HepG2 (cell line): ENCODE measurements at regions not wholly inside any gene's neighbourhood (a gene's known extent, or its start where the extent isn't known, plus 50 kb on each side); places are given as distances from the start of the nearest gene placed in this dataset.

ENCODE experiments used
- FIP1L1 ChIP-seq: fragments of 200-400 bp; formaldehyde crosslinking; IDR thresholded peaks from 2 replicates; pipeline ENCODE4 v1.6.1; 2018; ENCODE audit warnings: low read depth, mild to moderate bottlenecking, low read length, moderate library complexity, borderline replicate concordance; ENCODE audit not compliant: insufficient read depth
- KLF9 ChIP-seq: IDR thresholded peaks from 2 replicates; pipeline ENCODE4 v1.6.1; 2016; ENCODE audit warnings: low read depth
- NFATC3 ChIP-seq: sonication (generic); formaldehyde crosslinking; IDR thresholded peaks from 2 replicates; pipeline ENCODE4 v1.5.1; 2020; ENCODE audit warnings: mild to moderate bottlenecking, missing genetic modification reagents
- POLR2A ChIP-seq, 2 experiments: IDR thresholded peaks; 2 replicates each; pipeline ENCODE4 v1.6.1; 2011; ENCODE audit warnings: low read depth in 2 of 2, low read length in 2 of 2, mild to moderate bottlenecking in 1 of 2, moderate library complexity in 1 of 2; ENCODE audit not compliant: insufficient read depth in 1 of 2
- SIN3A ChIP-seq: IDR thresholded peaks from 2 replicates; pipeline ENCODE4 v1.6.1; 2011; ENCODE audit warnings: low read depth, mild to moderate bottlenecking, control low read depth, low read length, borderline replicate concordance
- SIX4 ChIP-seq: sonication (generic); formaldehyde crosslinking; IDR thresholded peaks from 2 replicates; pipeline ENCODE4 v1.4.0; 2020; ENCODE audit warnings: missing genetic modification reagents
- SMAD9 ChIP-seq: sonication (generic); formaldehyde crosslinking; IDR thresholded peaks from 2 replicates; pipeline ENCODE4 v1.5.1; 2020; ENCODE audit warnings: mild to moderate bottlenecking, missing genetic modification reagents
- SP2 ChIP-seq: sonication (generic); formaldehyde crosslinking; IDR thresholded peaks from 2 replicates; pipeline ENCODE4 v1.5.1; 2020; ENCODE audit warnings: mild to moderate bottlenecking, missing genetic modification reagents
- SRSF9 ChIP-seq: fragments of 200-400 bp; formaldehyde crosslinking; IDR thresholded peaks from 2 replicates; pipeline ENCODE4 v1.6.1; 2018; ENCODE audit warnings: borderline replicate concordance, mild to moderate bottlenecking, low read depth, low read length; ENCODE audit not compliant: insufficient read depth, poor library complexity, severe bottlenecking
- STAT5B ChIP-seq: sonication (generic); formaldehyde crosslinking; IDR thresholded peaks from 2 replicates; pipeline ENCODE4 v1.4.0; 2020; ENCODE audit warnings: missing genetic modification reagents
- TFE3 ChIP-seq: IDR thresholded peaks from 2 replicates; pipeline ENCODE4 v1.6.1; 2016
- ZNF101 ChIP-seq: sonication (generic); formaldehyde crosslinking; IDR thresholded peaks from 2 replicates; pipeline ENCODE4 v1.4.0; 2020; ENCODE audit warnings: mild to moderate bottlenecking, low read depth, missing genetic modification reagents, borderline replicate concordance
- ZNF274 ChIP-seq: sonication (generic); formaldehyde crosslinking; IDR thresholded peaks from 2 replicates; pipeline ENCODE4 v1.5.1; 2020; ENCODE audit warnings: mild to moderate bottlenecking, missing genetic modification reagents
- TF ChIP-seq, protein P1 (sequence below): sonication (generic); formaldehyde crosslinking; IDR thresholded peaks from 2 replicates; pipeline ENCODE4 v1.5.0; 2020; ENCODE audit warnings: mild to moderate bottlenecking, missing genetic modification reagents, moderate library complexity

DNA sequence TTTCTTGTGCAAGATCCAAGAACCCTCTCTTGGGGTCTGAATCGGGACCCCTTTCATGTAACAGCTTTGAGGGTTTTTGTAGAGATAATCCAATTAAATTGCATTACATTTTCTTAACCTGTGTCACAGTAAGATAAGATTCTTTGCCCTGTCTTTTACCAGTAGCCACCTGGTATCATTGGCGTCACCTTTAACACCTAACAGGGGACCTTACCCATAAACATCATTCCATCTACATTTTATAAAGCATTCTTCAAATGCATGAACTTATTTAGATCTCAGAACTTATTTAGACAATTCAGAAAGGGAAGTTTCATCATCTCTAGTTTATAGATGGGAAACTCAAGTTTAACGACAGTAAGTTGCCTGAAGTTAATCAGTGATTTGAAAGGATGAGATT, 106.4 kb upstream of the KLF6 start:
- TF ChIP-seq, protein P1, sequence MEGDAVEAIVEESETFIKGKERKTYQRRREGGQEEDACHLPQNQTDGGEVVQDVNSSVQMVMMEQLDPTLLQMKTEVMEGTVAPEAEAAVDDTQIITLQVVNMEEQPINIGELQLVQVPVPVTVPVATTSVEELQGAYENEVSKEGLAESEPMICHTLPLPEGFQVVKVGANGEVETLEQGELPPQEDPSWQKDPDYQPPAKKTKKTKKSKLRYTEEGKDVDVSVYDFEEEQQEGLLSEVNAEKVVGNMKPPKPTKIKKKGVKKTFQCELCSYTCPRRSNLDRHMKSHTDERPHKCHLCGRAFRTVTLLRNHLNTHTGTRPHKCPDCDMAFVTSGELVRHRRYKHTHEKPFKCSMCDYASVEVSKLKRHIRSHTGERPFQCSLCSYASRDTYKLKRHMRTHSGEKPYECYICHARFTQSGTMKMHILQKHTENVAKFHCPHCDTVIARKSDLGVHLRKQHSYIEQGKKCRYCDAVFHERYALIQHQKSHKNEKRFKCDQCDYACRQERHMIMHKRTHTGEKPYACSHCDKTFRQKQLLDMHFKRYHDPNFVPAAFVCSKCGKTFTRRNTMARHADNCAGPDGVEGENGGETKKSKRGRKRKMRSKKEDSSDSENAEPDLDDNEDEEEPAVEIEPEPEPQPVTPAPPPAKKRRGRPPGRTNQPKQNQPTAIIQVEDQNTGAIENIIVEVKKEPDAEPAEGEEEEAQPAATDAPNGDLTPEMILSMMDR (CRISPR knock-in tag): no peak
- TF ChIP-seq KLF9 (CRISPR knock-in tag) (no peak), POLR2A (IDR thresholded peaks at IDR 0.05; ENCODE audit: insufficient read depth in 1 of 2, low read depth in 2 of 2, low read length in 2 of 2) (no peak), SIX4 (CRISPR knock-in tag) (no peak), ZNF274 (CRISPR knock-in tag) (no peak), FIP1L1 (no peak), SIN3A (no peak), SP2 (CRISPR knock-in tag) (no peak), SMAD9 (no peak), NFATC3 (no peak), SRSF9 (no peak), STAT5B (no peak), TFE3 (CRISPR knock-in tag) (no peak), ZNF101 (CRISPR knock-in tag) (no peak)
